GM23338 (cell line): ENCODE measurements at regions not wholly inside any gene's neighbourhood (a gene's known extent, or its start where the extent isn't known, plus 50 kb on each side); places are given as distances from the start of the nearest gene placed in this dataset.

ENCODE experiments used
- ATAC-seq: fragments of 200-7000 bp; cut with Tn5 transposase; 3 replicates; pipeline ENCODE4 v1.9.1; 2020
- DNase-seq: peaks from one replicate; pipeline ENCODE4 v3.0.0-alpha.2; 2015; ENCODE audit warnings: low spot score
- H2AFZ ChIP-seq: fragments of 200-600 bp; sonication (generic); 2 replicates; pipeline ENCODE4 v1.8.0; 2016; ENCODE audit warnings: antibody characterized with exemption, mild to moderate bottlenecking, moderate library complexity
- H3F3A ChIP-seq: fragments of 200-600 bp; sonication (generic); replicated peaks from 2 replicates; pipeline ENCODE4 v1.8.0; 2017; ENCODE audit warnings: antibody characterized with exemption, mixed run types, low read depth
- H3K27ac ChIP-seq: fragments of 200-600 bp; sonication (generic); 2 replicates; pipeline ENCODE4 v1.6.1; 2016; ENCODE audit warnings: low read depth
- H3K27me3 ChIP-seq: fragments of 200-600 bp; sonication (generic); 2 replicates; pipeline ENCODE4 v1.8.0; 2016; ENCODE audit warnings: mild to moderate bottlenecking, mixed run types, moderate library complexity; ENCODE audit not compliant: insufficient read depth
- H3K36me3 ChIP-seq: fragments of 200-600 bp; sonication (generic); 2 replicates; pipeline ENCODE4 v1.8.0; 2016; ENCODE audit warnings: mild to moderate bottlenecking; ENCODE audit not compliant: insufficient read depth
- H3K4me1 ChIP-seq: fragments of 200-600 bp; sonication (generic); 2 replicates; pipeline ENCODE4 v1.8.0; 2016; ENCODE audit warnings: mild to moderate bottlenecking, moderate library complexity; ENCODE audit not compliant: insufficient read depth
- H3K4me2 ChIP-seq: fragments of 200-600 bp; sonication (generic); 2 replicates; pipeline ENCODE4 v1.7.1; 2017; ENCODE audit warnings: mixed run types
- H3K4me3 ChIP-seq: fragments of 200-600 bp; sonication (generic); 2 replicates; pipeline ENCODE4 v1.6.1; 2016; ENCODE audit warnings: mixed run types
- H3K79me2 ChIP-seq: fragments of 200-600 bp; sonication (generic); replicated peaks from 2 replicates; pipeline ENCODE4 v1.8.0; 2017; ENCODE audit warnings: mild to moderate bottlenecking; ENCODE audit not compliant: insufficient read depth
- H3K9me2 ChIP-seq: fragments of 200-600 bp; sonication (generic); 2 replicates; pipeline ENCODE4 v1.8.0; 2017; ENCODE audit not compliant: insufficient read depth
- H4K20me1 ChIP-seq: fragments of 200-600 bp; sonication (generic); replicated peaks from 2 replicates; pipeline ENCODE4 v1.8.0; 2017; ENCODE audit warnings: mild to moderate bottlenecking; ENCODE audit not compliant: insufficient read depth
- H3K27ac Mint-ChIP-seq: 2 replicates; pipeline ENCODE4 v1.8.0; 2020; ENCODE audit warnings: inconsistent platforms, mild to moderate bottlenecking, moderate library complexity, mixed read lengths
- H3K27me3 Mint-ChIP-seq: 3 replicates; pipeline ENCODE4 v1.8.0; 2022; ENCODE audit warnings: low read depth, mild to moderate bottlenecking, moderate library complexity, mixed read lengths, inconsistent platforms; ENCODE audit not compliant: insufficient read depth, poor library complexity
- H3K36me3 Mint-ChIP-seq: 3 replicates; pipeline ENCODE4 v1.8.0; 2021; ENCODE audit warnings: low read depth, mild to moderate bottlenecking, inconsistent platforms, moderate library complexity, mixed read lengths
- H3K4me1 Mint-ChIP-seq: 3 replicates; pipeline ENCODE4 v1.8.0; 2020; ENCODE audit warnings: mild to moderate bottlenecking, inconsistent platforms, mixed read lengths
- H3K4me3 Mint-ChIP-seq: 3 replicates; pipeline ENCODE4 v1.8.0; 2021; ENCODE audit warnings: moderate library complexity, mild to moderate bottlenecking, inconsistent platforms, mixed read lengths
- H3K9me3 Mint-ChIP-seq: 3 replicates; pipeline ENCODE4 v1.8.0; 2020; ENCODE audit warnings: moderate library complexity, mild to moderate bottlenecking, inconsistent platforms, mixed read lengths
- CREB1 ChIP-seq: fragments of 250-450 bp; sonication (Bioruptor Pico); IDR thresholded peaks from 2 replicates; pipeline ENCODE4 v1.5.0; 2020; ENCODE audit warnings: low read depth, mild to moderate bottlenecking, moderate library complexity
- CTCF ChIP-seq, 2 experiments: fragments of 200-600 bp in 1 of 2; sonication (generic) in 1 of 2; conservative IDR thresholded peaks; 2 replicates each; pipeline versions ENCODE4 v1.5.1 to v1.6.1; 2016 to 2017; ENCODE audit warnings: antibody characterized with exemption in 2 of 2, low read depth in 2 of 2, mild to moderate bottlenecking in 2 of 2, moderate library complexity in 1 of 2
- ETS1 ChIP-seq: IDR thresholded peaks from 2 replicates; pipeline ENCODE4 v1.6.1; 2016; ENCODE audit warnings: antibody characterized with exemption
- EZH2 ChIP-seq: fragments of 200-600 bp; sonication (generic); IDR thresholded peaks from one replicate; pipeline ENCODE4 v1.8.0; 2017; ENCODE audit warnings: antibody characterized with exemption, mild to moderate bottlenecking, low read depth; ENCODE audit not compliant: unreplicated experiment
- EZH2phosphoT487 ChIP-seq: fragments of 200-600 bp; sonication (generic); IDR thresholded peaks from one replicate; pipeline ENCODE4 v1.8.1; 2018; ENCODE audit warnings: antibody characterized with exemption; ENCODE audit not compliant: unreplicated experiment
- JUNB ChIP-seq: IDR thresholded peaks from one replicate; pipeline ENCODE4 v1.6.1; 2016; ENCODE audit warnings: antibody characterized with exemption; ENCODE audit not compliant: unreplicated experiment
- NANOG ChIP-seq: IDR thresholded peaks from 2 replicates; pipeline ENCODE4 v1.6.1; 2016; ENCODE audit warnings: antibody characterized with exemption, borderline replicate concordance
- POLR2AphosphoS5 ChIP-seq: IDR thresholded peaks from 2 replicates; pipeline ENCODE4 v1.6.1; 2016; ENCODE audit warnings: antibody characterized with exemption, low read depth
- REST ChIP-seq: IDR thresholded peaks from one replicate; pipeline ENCODE4 v1.6.1; 2018; ENCODE audit warnings: antibody characterized with exemption; ENCODE audit not compliant: unreplicated experiment
- STAT1 ChIP-seq: IDR thresholded peaks from one replicate; pipeline ENCODE4 v1.6.1; 2016; ENCODE audit warnings: antibody characterized with exemption; ENCODE audit not compliant: unreplicated experiment
- ZNF462 ChIP-seq: fragments of 250-450 bp; sonication (Bioruptor Pico); IDR thresholded peaks from 2 replicates; pipeline ENCODE4 v1.5.0; 2020; ENCODE audit warnings: mild to moderate bottlenecking, moderate library complexity

GRCh38 chr7:21194936-21195335 lies 232.9 kb upstream of the SP4 start:
- TF ChIP-seq ZNF462 (CRISPR knock-in tag) (no peak), EZH2phosphoT487 (no peak), STAT1 (no peak), POLR2AphosphoS5 (no peak), CREB1 (CRISPR knock-in tag) (no peak), REST (no peak), JUNB (no peak), CTCF (conservative IDR thresholded peaks at IDR 0.05; ENCODE audit: low read depth in 2 of 2) (no peak), EZH2 (no peak), NANOG (no peak), ETS1 (no peak)
- Mint-ChIP-seq H3K27ac (no peak overlapping the region), H3K36me3 (no peaks in the 10 kb centered on the region), H3K27me3 (no peaks in the 10 kb centered on the region), H3K4me3 (no peak overlapping the region), H3K4me1 (peaks cover 13% of the 10 kb centered on the region), H3K9me3 (no peaks in the 10 kb centered on the region)
- Histone ChIP-seq H3K4me3 (no peak overlapping the region), H3K4me2 (no peak overlapping the region), H2AFZ (no peak overlapping the region), H3K27me3 (no peaks in the 10 kb centered on the region), H3K27ac (no peak overlapping the region), H3K36me3 (no peaks in the 10 kb centered on the region), H3K79me2 (no peaks in the 10 kb centered on the region), H4K20me1 (no peaks in the 10 kb centered on the region), H3F3A (no peaks in the 10 kb centered on the region), H3K9me2 (peaks cover 6% of the 10 kb centered on the region; the same call in 1 of the 2 replicates), H3K4me1 (no peaks in the 10 kb centered on the region)
- DNase-seq = no peak
- no peak for ATAC-seq
